ENCODE measurements at regions not wholly inside any gene's neighbourhood (a gene's known extent, or its start where the extent isn't known, plus 50 kb on each side); places are given as distances from the start of the nearest gene placed in this dataset.

DNA sequence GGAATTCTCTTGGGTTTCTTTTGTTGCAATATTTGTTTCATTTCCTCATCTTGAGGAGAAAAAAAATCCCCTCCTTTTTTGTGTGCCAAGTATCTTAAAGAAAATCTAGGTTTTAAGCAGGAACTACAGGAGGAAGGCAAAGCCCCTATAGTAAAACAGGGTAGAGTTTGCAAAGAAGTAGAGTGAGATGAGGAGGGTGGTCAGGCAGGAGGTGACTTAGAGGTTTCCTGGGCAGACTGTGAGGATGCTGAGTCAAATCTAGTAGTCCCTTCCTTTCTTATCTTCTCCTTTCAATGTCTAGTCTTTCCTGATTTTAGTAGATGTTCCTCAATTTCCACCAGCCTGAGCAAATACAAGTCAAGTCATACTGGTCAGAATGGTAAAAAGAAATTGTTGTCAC is 222.5 kb downstream of the PMAIP1 start:
- DNase-seq (ENCODE audit: low read depth in 2 of 2): no peak
- H3K4me2 ChIP-seq (ENCODE audit: extremely low read depth, insufficient read depth, low read length): no peak overlapping the region
- no peak overlapping the region for H3K4me3 ChIP-seq (replicated peaks in 1 of 4; ENCODE audit: control extremely low read depth in 1 of 4, insufficient read depth in 1 of 4, low read depth in 3 of 4, low read length in 4 of 4)
- H3K9ac ChIP-seq (ENCODE audit: insufficient read depth, low read length): no peak overlapping the region
- no peak overlapping the region for H3K27ac ChIP-seq (ENCODE audit: insufficient read depth, low read length)
- no peak for TF ChIP-seq CTCF (conservative IDR thresholded peaks at IDR 0.05 in 1 of 2, IDR thresholded peaks at IDR 0.05 in 1 of 2; ENCODE audit: low read depth in 1 of 2, low read length in 2 of 2)
- TF ChIP-seq EZH2 (IDR thresholded peaks at IDR 0.05; ENCODE audit: low read length, missing control alignments): no peak
- no peaks in the 10 kb centered on the region for H3K79me2 ChIP-seq (ENCODE audit: control insufficient read depth, insufficient read depth, low read length)
- H3K27me3 ChIP-seq (ENCODE audit: control insufficient read depth, insufficient read depth, low read length): no peaks in the 10 kb centered on the region
- no peaks in the 10 kb centered on the region for H3K4me1 ChIP-seq (ENCODE audit: control insufficient read depth, extremely low read depth, insufficient read depth, low read length)
- H3K9me3 ChIP-seq (ENCODE audit: control insufficient read depth, insufficient read depth, low read depth, low read length): no peaks in the 10 kb centered on the region
- no peaks in the 10 kb centered on the region for H4K20me1 ChIP-seq (ENCODE audit: control insufficient read depth, extremely low read depth, insufficient read depth, low read length)
- H2AFZ ChIP-seq (ENCODE audit: low read length): no peak overlapping the region
- no peaks in the 10 kb centered on the region for H3K36me3 ChIP-seq (ENCODE audit: control insufficient read depth, insufficient read depth, low read length)

DNA sequence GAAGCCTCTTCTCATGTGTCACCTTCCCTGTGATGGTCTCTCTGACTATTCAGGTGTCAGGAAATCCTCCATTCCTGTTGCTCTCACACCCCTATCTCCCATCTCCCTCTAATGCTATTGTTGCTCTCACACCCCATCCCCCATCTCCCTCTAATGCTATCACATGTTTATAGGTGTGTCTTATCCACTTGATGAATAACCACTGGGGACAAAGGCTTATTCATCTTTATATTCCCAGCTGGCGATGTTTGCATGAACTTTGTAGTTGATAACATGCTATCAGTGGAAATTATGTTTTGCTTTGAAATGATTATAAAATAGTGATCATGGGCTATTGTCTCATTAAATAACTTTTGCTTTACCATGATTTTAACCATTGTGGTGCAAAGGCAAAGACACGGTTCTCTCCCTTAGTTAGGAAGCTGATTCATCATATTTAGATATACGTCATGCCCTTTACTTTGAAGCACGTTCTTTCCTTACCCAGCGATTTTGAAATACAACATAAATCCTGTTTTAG is 220.5 kb downstream of the PMAIP1 start:
- DNase-seq (ENCODE audit: low read depth in 2 of 2): no peak
- no peaks in the 10 kb centered on the region for H3K27me3 ChIP-seq (ENCODE audit: control insufficient read depth, insufficient read depth, low read length)
- no peaks in the 10 kb centered on the region for H3K4me1 ChIP-seq (ENCODE audit: control insufficient read depth, extremely low read depth, insufficient read depth, low read length)
- no peaks in the 10 kb centered on the region for H4K20me1 ChIP-seq (ENCODE audit: control insufficient read depth, extremely low read depth, insufficient read depth, low read length)
- H3K4me3 ChIP-seq (replicated peaks in 1 of 4; ENCODE audit: control extremely low read depth in 1 of 4, insufficient read depth in 1 of 4, low read depth in 3 of 4, low read length in 4 of 4): no peak overlapping the region
- no peak for TF ChIP-seq EZH2 (IDR thresholded peaks at IDR 0.05; ENCODE audit: low read length, missing control alignments)
- no peak for TF ChIP-seq CTCF (conservative IDR thresholded peaks at IDR 0.05 in 1 of 2, IDR thresholded peaks at IDR 0.05 in 1 of 2; ENCODE audit: low read depth in 1 of 2, low read length in 2 of 2)
- H3K79me2 ChIP-seq (ENCODE audit: control insufficient read depth, insufficient read depth, low read length): no peaks in the 10 kb centered on the region
- H3K4me2 ChIP-seq (ENCODE audit: extremely low read depth, insufficient read depth, low read length): no peak overlapping the region
- no peak overlapping the region for H3K27ac ChIP-seq (ENCODE audit: insufficient read depth, low read length)
- H3K9ac ChIP-seq (ENCODE audit: insufficient read depth, low read length): no peak overlapping the region
- H3K9me3 ChIP-seq (ENCODE audit: control insufficient read depth, insufficient read depth, low read depth, low read length): no peaks in the 10 kb centered on the region
- H3K36me3 ChIP-seq (ENCODE audit: control insufficient read depth, insufficient read depth, low read length): no peaks in the 10 kb centered on the region
- no peak overlapping the region for H2AFZ ChIP-seq (ENCODE audit: low read length)

DNA sequence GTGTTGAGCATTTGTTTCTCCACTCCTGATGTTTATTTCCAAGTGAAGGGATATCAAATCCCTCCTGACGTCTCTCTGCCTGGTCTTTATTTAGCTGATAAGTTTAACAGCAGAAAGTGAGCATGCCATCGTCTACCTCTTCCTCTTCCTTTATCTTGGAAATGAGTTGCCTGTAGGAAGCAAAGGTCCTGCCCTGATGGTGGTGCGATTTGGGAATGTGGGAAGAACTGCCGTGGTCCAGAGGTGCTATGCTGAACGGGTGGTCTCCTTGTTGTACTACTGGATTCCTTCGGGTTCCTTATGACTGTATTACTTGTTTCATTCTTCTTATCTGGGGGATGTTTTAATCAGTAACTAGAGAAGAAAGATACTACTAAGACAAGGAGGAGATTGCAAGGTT is 217.5 kb downstream of the PMAIP1 start:
- H3K79me2 ChIP-seq (ENCODE audit: control insufficient read depth, insufficient read depth, low read length): no peaks in the 10 kb centered on the region
- H3K9me3 ChIP-seq (ENCODE audit: control insufficient read depth, insufficient read depth, low read depth, low read length): no peaks in the 10 kb centered on the region
- H2AFZ ChIP-seq (ENCODE audit: low read length): no peak overlapping the region
- H3K9ac ChIP-seq (ENCODE audit: insufficient read depth, low read length): no peak overlapping the region
- TF ChIP-seq CTCF (conservative IDR thresholded peaks at IDR 0.05 in 1 of 2, IDR thresholded peaks at IDR 0.05 in 1 of 2; ENCODE audit: low read depth in 1 of 2, low read length in 2 of 2) (no peak), EZH2 (IDR thresholded peaks at IDR 0.05; ENCODE audit: low read length, missing control alignments) (no peak)
- no peak overlapping the region for H3K4me3 ChIP-seq (replicated peaks in 1 of 4; ENCODE audit: control extremely low read depth in 1 of 4, insufficient read depth in 1 of 4, low read depth in 3 of 4, low read length in 4 of 4)
- no peak for DNase-seq (ENCODE audit: low read depth in 2 of 2)
- H3K27ac ChIP-seq (ENCODE audit: insufficient read depth, low read length): no peak overlapping the region
- no peaks in the 10 kb centered on the region for H4K20me1 ChIP-seq (ENCODE audit: control insufficient read depth, extremely low read depth, insufficient read depth, low read length)
- no peak overlapping the region for H3K4me2 ChIP-seq (ENCODE audit: extremely low read depth, insufficient read depth, low read length)
- H3K36me3 ChIP-seq (ENCODE audit: control insufficient read depth, insufficient read depth, low read length): no peaks in the 10 kb centered on the region
- no peaks in the 10 kb centered on the region for H3K27me3 ChIP-seq (ENCODE audit: control insufficient read depth, insufficient read depth, low read length)
- H3K4me1 ChIP-seq (ENCODE audit: control insufficient read depth, extremely low read depth, insufficient read depth, low read length): no peaks in the 10 kb centered on the region
